ENCODE measurements at regions not wholly inside any gene's neighbourhood (a gene's known extent, or its start where the extent isn't known, plus 50 kb on each side); places are given as distances from the start of the nearest gene placed in this dataset.
"Not testable (repeated sequence)": the region's sequence is repeated elsewhere in the genome, so short reads cannot be mapped to it uniquely, and the experiment has no call there.

DNA sequence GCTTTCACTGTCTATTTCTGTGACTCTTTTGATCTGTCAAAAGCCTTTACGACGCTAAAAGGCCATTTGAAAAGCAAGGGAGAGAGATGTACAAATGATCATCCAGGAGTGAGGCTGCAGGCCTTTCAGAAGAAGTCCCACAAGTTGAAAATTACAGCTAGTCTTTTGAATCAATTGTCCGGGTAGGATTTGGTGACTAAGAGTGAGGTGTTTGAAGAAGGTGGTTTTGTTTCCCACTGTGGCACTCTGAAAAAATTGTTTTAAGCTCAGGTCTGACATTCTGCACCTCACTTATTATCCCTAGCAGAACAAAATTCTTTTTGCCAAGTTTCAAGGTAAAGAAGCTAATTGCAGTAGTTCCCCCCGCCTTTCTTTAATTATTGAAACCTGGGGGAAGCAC lies 50.8 kb upstream of the TMEM108 start:
- no peak for DNase-seq

DNA sequence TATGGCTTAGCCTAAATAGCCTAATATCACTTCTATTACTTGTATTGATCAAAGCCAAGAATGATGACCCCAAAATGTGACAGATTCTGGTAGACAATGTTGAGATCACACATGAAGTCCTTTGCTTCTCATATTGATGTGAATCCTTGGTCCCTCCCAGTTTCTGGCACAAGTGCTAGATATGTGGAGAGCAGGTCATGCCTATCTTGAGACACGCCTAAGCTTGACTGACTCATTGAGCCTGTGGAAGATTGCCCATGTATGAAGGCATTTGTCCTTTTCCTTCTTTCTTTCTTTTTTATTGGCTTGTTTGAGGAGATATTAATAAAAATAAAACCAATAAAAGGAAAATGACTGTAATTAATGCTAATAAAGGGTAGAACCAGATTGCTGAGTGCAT lies 54.0 kb upstream of the TMEM108 start:
- DNase-seq: no peak

DNA sequence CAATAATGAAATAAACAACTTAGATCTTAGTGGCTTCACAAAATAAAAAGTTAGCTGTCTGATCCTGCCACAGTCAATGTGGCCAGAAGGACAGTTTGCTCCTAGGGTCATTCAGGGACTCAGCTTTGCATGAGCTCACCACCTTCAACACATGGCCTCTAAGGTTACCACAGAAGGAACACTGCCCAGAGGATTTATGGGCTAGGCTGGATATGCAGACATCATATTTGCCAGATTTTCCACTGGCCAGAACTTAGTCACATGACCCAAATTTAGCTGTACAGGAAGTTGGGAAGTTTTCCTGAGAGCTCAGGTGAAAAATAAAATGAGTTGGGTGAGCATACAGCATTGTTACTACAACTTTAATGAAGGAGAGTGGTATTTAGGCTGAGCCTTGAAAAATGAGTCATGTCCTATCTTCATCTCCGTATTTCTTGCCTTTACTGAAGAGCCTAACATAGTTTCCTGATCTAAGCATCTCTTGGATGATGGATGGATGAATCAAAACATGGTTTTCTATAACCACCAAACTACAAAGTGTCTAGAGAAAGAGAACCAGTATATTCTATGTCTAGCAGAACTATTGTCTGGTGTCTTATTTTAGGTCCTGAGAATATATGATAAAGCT lies 54.9 kb upstream of the TMEM108 start:
- no peak for DNase-seq

DNA sequence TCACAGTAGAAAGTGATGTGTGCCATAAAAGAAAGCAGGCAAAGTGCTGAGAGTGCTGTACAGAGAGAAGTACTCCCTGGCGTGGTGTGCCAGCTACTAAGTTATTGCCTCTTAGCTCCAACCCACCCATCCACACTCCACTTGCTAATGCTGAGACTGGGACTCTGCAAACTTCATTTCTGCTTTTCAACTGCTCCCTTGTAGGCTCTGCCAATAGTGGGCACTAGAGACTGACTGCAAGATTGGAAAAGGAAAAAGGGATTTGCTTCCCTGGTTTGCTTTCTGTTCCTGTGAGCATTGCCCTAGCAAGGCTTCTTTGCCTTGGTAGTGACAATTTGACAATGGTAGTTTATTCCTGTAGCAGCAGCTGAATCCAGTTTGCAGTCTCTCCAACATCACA lies 56.5 kb upstream of the TMEM108 start:
- no peak for DNase-seq

DNA sequence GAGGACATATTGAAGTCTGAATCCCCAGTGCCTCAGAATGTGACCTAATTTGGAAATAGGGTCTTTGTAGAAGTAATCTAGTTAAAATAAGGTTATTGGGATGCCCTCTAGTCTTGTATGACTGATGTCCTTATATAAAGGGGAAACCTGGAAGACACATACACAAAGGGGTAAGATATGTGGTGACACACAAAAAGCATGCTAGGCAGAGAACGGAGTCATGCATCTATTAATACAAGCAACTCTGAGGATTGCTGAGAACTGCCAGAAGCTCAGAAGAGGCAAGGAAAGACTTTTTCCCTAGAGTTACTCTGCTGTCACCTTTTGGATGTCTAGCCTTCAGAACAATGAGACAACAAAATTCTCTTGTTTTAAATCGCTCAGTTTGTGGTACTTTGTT lies 58.1 kb upstream of the TMEM108 start:
- DNase-seq: no peak

DNA sequence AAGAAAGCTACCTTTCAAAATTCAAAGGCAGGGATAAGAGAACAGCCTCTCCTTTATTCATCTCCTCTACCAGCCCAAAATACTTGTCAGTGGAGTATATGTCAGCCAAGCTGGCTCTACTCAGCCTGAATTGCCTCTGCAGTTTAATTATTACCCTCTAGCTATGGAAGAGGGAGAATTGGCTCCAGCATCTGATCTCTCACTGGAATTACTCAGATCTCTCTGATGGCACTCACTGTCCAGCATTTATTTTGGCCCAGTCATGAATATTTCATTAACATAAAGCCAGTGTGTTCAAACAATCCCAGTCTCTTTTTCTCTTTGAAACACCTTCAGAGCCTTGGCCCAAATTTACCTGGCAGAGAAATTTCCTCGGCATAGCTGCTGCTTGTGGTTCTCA lies 58.6 kb upstream of the TMEM108 start:
- no peak for DNase-seq

DNA sequence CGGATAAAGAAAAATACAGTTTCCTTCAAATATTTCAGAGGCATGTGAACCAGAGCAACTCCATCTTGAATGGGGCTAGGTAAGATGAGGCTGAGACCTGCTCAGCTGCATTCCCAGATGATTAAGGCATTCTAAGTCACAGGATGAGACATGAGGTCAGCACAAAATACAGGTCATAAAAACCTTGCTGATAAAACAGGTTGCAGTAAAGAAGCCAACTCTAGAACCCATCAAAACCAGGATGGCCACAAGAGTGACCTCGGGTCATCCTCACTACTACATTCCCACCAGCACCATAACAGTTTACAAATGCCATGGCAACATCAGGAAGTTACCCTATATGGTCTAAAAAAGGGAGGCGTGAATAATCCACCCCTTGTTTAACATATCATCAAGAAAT lies 59.2 kb upstream of the TMEM108 start:
- DNase-seq: not testable (repeated sequence)

DNA sequence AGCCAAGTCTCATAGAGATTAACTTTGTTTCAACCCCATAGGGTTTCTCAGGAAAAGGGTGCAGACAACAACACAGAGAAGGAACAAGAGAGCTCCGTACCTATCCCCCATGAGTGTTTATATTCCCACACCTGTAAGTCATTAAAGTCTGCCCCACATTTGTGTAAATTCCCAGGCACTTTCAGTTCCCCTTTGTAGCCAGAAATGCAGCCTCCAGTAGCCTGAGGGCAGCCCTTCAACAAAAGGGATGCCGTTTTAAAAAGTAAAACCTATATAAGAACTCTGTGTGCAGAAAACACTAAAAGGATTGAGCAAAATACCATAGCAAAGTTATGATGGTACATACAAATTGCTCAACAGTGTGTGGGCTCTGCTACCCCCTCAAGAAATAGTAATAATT lies 59.7 kb upstream of the TMEM108 start:
- no peak for DNase-seq

DNA sequence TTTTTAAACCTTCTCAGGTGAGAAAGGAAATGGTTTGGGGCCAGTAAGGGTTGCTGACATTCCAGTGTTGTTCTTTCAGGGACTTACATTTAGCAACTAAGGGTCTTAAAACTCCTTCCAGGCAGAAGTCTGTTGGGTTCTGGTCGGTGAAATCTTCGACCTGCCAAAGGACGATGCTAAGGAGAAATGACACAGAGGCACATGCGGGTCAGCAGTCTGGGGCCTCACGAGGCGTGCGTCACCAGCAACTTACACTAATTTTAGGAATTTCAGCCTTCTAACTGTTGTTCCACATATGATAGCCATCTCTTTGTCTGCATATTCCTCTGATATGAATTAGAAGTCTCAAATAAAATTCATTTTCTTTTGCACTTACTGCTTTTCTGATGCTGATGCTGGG lies 64.1 kb upstream of the TMEM108 start:
- no peak for DNase-seq

DNA sequence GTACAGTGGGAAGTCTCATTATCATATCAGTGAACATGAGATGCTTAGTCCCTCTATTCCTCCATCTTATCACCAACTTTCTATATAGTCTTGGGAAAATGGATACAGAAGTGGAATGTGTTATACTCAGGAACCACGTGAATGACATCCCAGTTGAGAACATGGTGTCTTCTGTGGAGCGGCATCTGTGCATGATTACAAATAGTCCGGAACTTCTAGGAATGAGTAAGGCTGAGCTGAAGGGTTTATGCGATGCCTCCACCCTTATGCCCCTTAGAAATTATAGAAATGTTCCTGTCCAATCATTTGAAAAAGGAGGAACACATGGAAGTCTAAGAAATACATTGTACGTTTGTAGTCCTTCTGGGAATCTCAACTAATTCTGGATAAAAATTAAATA lies 64.8 kb upstream of the TMEM108 start:
- no peak for DNase-seq

DNA sequence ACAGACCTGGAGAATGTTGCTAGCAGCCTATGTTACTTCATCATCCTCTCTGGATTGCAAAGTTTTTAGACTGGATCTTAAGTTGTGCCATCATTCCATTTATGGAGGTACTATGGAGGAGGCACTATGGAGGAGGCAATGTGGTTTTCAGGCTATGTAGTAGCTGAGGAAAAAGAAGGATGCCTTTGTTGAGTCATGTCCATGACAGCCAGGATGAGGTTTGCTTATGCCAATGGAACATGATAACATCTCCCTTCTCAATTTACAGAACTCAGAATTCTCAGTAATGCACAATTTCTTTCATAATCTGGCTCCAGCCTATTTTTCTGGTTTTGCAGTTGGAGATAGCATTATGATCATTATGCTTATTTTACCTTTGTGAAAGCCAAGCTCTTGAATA lies 65.9 kb upstream of the TMEM108 start:
- no peak for DNase-seq

DNA sequence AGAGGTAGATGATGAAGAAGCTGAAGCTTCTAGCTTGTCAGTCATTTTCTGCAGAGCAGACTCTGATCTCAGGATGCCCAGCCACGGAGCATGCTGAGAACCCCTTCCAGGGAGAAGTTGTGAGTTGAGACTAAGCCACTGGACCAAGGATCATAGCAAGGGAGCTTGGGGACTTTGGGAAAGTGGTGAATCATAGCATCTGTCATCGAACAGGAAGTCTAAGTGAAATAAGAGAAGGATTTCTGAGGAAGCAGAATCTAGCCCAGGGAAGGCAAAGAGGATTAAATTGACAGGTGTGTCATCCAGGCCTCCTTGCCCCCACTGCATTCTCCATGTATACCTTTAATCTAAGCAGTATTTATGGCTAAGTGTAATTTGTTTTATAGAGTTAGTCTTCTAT lies 71.8 kb upstream of the TMEM108 start:
- no peak for DNase-seq

DNA sequence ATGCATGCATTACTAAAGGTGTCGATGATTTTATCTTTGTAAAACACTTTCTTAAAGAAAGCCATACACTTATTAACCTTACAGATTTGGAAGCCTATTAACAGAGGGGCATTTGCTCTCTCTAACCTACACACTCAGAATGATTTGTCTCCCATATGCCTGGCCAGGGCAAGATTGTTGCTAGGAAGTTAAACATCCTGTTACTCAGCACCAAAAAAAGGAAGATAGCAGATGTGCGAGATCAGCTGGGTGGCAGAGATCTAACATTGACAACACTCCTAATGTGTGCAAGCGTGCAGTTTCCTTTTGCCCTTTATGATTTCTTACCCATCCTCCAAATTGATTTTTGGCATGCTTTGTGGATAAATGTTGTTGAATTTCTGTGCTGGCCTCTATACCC lies 73.9 kb upstream of the TMEM108 start:
- DNase-seq: no peak

DNA sequence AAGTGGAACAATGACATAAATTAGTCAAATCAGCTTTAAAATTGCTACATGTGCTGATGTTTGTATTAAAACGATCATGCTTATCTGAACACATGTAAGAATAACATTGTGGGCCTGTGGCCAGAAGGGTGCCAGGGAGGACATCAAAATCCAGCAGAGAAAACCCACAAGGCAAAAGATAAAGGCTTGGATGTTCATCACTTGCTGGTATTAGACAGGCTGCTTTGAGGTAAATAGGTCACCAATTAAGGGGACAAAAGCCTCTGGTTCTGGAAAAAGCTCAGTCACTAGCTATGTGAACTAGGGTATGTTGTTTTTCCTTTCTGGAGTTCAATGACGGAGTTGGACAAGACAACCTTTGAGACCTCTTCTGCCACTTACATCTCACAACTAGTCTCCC lies 74.4 kb upstream of the TMEM108 start:
- no peak for DNase-seq

DNA sequence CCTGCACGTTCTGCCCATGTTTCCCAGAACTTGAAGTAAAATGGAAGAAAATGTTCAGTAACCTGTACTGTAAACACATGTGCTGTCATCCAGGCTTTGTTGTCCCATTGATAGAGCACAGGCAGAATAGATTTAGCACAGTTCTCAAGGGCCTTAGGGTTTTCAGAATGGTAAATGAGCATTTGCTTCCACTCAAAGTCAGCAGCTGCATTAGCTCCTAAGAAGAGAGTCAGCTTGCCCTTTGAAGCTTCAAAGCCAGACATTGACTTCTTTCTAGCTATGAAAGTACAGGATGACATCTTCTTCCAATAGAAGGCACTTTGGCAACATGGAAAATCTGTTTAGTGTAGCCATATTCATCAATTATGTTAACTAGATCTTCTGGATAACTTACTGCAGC lies 76.2 kb upstream of the TMEM108 start:
- no peak for DNase-seq

DNA sequence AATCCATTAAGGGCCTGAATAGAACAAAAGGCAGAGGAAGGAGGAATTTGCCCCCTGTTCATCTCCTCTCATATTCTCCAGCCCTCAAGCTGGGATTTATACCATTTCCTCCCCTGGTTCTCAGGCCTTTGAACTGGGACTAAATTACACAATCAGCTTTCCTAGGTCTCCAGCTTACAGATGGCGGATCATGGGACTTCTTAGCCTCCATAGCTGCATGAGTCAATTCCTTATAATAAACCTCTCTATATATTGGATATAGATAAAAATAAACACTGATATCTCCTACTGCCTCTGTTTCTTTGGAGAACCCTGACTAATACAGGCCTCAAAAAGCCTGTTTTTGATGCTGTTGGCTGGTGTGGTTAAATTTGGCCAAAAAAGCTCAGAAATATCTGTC lies 84.5 kb upstream of the TMEM108 start:
- no peak for DNase-seq

DNA sequence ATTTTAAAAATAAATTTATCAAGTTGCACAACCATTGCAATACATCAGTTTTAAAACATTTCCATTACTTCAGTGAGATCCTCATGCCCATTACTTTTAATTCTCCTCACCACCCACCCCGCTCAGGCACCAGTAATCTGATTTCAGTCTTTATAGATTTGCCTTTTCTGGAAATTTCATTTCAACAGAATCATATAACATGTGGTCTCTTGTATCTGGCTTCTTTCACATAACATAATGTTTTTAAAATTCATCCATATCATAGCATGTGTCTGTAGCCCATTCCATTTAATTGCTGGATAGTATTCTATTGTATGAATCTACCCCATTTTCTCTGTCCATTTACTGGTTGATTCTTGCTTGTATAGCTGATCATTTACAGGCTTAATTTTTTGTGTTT lies 110.3 kb upstream of the TMEM108 start:
- DNase-seq: no peak

DNA sequence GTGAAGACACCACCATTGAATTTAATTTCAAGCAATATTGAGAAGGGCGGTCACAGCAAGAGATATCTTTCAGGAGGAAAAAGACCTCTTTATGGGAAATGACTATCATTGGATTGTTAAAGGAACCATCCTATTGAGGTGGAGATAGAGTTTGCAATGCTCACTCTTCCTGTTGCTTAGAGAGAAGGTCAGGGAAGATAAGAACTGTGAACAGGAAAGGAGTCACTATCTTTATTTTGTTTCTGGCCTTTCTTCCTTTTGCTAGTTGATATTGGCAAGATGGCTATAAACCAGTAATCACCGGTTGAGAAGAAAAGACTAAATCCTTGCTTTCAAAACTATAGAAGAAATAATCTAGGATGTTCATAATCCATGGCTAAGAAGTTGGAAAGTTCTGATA lies 112.1 kb upstream of the TMEM108 start:
- no peak for DNase-seq

DNA sequence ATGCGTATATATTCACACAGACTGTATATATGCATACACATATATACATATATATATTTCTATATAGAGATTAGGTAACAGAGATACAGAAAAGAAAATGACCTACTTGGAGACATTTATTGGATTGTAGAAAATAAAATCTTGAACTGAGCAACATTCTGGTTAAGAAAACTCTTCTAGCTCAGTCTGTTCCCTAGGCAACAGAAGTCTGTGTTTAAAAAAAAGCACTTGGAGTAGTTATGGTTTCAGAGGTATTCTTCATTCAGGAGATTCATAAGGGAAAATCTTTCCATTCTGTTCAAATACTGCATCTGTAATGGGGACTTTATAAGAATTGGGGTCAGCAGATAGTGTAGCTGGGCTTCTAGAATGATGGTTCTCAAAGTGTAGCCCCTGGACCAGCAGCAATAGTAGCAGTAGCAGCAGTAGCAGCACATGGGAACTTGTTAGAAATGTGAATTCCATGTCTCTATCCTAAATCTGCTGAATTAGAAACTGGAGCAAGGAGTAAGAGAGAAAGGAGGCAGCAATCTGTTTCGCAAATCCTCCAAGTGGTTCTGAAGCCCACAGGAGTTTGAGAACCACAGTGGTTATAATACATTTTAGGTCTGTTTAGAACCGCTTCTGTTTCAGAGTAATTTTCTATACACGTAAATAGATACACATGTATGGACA lies 112.8 kb upstream of the TMEM108 start:
- no peak for DNase-seq

DNA sequence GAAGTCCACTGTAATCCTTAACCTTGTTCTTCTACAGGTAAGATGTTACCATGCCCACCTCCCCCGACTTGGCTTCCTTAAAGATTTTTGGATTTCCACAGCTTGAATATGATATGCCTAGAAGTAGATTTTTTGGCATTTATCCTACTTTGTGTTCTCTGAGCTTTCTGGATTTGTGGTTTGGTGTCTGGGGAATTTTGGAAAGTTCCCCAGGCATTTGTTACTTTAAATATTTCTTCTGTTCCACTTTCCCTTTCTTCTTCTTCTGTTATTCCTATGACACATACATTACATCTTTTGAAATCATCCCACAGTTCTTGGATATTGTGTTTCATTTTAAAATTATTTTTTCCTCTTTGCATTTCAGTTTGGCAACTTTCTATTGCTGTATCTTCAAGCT lies 122.1 kb upstream of the TMEM108 start:
- no peak for DNase-seq

DNA sequence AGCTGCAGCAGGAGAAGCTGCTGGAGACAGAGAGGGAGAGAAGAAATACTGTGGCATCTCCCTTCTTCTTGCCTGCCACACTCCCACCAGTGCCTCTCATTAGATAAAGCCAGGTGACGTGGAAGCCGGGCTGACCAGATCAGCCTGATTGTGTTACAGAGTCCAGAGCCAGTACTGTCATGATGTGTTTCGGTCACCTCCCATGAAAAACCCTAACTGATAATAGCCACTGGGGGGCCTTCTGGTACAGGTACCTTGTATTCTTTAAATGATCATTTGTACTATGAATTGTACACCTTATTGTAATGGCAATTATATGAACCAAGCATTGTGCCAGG lies 125.8 kb upstream of the TMEM108 start:
- DNase-seq: no peak

DNA sequence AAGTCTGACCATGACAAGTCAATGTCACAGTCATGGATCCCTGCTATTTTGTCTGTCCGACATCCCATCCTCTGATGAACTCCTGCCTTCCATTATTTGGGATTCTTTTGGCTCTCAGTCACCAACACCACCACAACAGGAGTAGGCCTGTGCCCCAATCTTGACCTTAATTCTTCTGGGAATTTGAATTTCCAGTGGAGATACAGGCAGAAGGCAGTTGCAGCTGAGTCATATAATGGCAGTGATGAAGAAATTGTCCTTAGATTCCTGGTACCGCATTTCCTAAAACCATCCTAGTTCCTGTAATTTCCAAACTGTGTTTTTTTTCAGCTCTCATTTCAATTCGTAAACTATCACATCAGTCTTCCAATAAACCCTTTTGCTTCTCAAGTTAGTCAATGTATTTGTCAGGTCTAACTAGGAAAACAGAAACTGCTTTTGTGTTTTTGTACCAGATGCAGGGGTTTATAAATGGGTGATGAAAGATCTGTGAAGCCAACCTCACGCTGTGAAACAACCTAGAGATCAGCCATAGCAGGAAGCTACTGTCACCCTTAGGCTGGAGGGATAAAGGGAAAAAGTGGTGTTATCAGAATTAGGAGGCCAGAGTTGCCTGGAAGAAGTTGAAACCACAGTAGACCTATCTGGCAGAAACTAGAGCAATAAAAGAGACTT lies 126.3 kb upstream of the TMEM108 start:
- DNase-seq: no peak

DNA sequence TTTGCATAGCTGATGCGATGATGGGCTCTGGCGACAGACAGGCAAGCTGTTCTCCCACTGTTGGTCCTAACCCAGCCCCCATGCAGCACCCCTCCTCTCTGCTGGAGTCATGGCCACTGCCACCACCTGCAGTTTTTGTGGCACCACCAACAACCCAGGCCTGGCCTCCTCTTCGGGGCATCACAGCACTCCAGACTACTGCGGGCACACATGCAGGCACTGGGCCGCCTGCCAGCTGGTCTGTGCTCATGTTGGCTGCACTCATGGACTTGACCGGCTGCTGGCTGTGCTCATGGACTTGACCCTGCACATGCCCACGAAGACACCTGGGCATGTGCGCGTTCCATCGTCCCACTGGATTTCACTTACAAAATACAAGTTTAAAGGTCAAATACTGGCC lies 130.9 kb upstream of the TMEM108 start:
- DNase-seq: no peak

DNA sequence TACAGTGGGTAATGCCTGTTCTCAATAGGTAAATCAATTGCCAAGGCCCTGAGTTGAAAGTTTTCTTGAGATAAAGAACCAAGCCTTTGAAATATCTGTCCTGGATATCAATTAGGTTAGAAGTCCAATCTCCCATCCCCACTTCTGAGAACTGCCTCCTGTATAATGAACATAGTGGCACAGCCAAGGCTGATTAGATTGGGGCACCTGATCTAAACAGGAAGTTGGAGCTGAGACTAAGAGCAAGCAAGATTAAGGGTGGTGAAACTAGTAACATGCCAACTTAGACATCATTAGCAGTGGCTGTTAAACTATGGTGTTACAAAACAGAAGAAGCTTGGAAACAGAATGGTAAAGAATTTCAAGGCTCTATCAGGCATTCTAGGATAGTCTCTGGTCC lies 137.7 kb upstream of the TMEM108 start:
- no peak for DNase-seq
